Smooth muscle cell (in vitro differentiated cells): ENCODE measurements at regions not wholly inside any gene's neighbourhood (a gene's known extent, or its start where the extent isn't known, plus 50 kb on each side); places are given as distances from the start of the nearest gene placed in this dataset.

Source experiments
- DNase-seq: peaks from one replicate; lab custom pipeline; 2025; ENCODE audit not compliant: unreplicated experiment; lab: John Stamatoyannopoulos, UW
- H2AFZ ChIP-seq: fragments of 200-600 bp; sonication (generic); 2 replicates; pipeline ENCODE4 v1.6.0; 2016; ENCODE audit warnings: antibody characterized with exemption, low read depth, mild to moderate bottlenecking
- H3F3A ChIP-seq: fragments of 200-600 bp; sonication (generic); 2 replicates; pipeline ENCODE4 v1.6.0; 2017; ENCODE audit warnings: antibody characterized with exemption, low read depth
- H3K27ac ChIP-seq: fragments of 200-600 bp; sonication (generic); 2 replicates; pipeline ENCODE4 v1.5.1; 2016; ENCODE audit warnings: low read depth, mild to moderate bottlenecking
- H3K27me3 ChIP-seq: fragments of 200-600 bp; sonication (generic); 2 replicates; pipeline ENCODE4 v1.6.1; 2016; ENCODE audit warnings: low read depth, mild to moderate bottlenecking
- H3K36me3 ChIP-seq: fragments of 200-600 bp; sonication (generic); 2 replicates; pipeline ENCODE4 v1.5.1; 2016; ENCODE audit warnings: low read depth
- H3K4me1 ChIP-seq: fragments of 200-600 bp; sonication (generic); 2 replicates; pipeline ENCODE4 v1.5.1; 2016; ENCODE audit warnings: low read depth
- H3K4me2 ChIP-seq: fragments of 200-600 bp; sonication (generic); 2 replicates; pipeline ENCODE4 v1.6.0; 2016; ENCODE audit warnings: mild to moderate bottlenecking
- H3K4me3 ChIP-seq: fragments of 200-600 bp; sonication (generic); 2 replicates; pipeline ENCODE4 v1.5.1; 2016; ENCODE audit warnings: mild to moderate bottlenecking
- H3K79me2 ChIP-seq: fragments of 200-600 bp; sonication (generic); 2 replicates; pipeline ENCODE4 v1.6.0; 2016; ENCODE audit warnings: low read depth, mild to moderate bottlenecking
- H3K9ac ChIP-seq: fragments of 200-600 bp; sonication (generic); 2 replicates; pipeline ENCODE4 v1.6.0; 2016; ENCODE audit warnings: low read depth
- H3K9me3 ChIP-seq: fragments of 200-600 bp; sonication (generic); replicated peaks from 2 replicates; pipeline ENCODE4 v1.5.1; 2016; ENCODE audit warnings: low read depth
- H4K20me1 ChIP-seq: fragments of 200-600 bp; sonication (generic); 2 replicates; pipeline ENCODE4 v1.6.0; 2016; ENCODE audit warnings: low read depth
- CTCF ChIP-seq: fragments of 200-600 bp; sonication (generic); IDR thresholded peaks from 2 replicates; pipeline ENCODE4 v1.5.1; 2017; ENCODE audit warnings: borderline replicate concordance, mild to moderate bottlenecking, antibody characterized with exemption; ENCODE audit not compliant: insufficient read depth, poor library complexity, severe bottlenecking
- WGBS: methylation state at CpG from one replicate; pipeline ENCODE4 v1.1.7; 2016; ENCODE audit warnings: low lambda C conversion rate; 5-methylcytosine and 5-hydroxymethylcytosine counted together

GRCh38 chr10:111877258-111877657, 306.3 kb downstream of the GPAM start:
- H3K9me3 ChIP-seq = no peaks in the 10 kb centered on the region
- no peak overlapping the region for H3K27ac ChIP-seq
- TF ChIP-seq CTCF = no peak
- no peaks in the 10 kb centered on the region for H3K4me1 ChIP-seq
- H3K27me3 ChIP-seq = no peaks in the 10 kb centered on the region
- no peak overlapping the region for H2AFZ ChIP-seq
- no peaks in the 10 kb centered on the region for H4K20me1 ChIP-seq
- H3K36me3 ChIP-seq = no peaks in the 10 kb centered on the region
- no peaks in the 10 kb centered on the region for H3F3A ChIP-seq
- H3K4me2 ChIP-seq = no peak overlapping the region
- no peak overlapping the region for H3K9ac ChIP-seq
- no peaks in the 10 kb centered on the region for H3K79me2 ChIP-seq
- no peak overlapping the region for H3K4me3 ChIP-seq
- WGBS = 59% methylated on average over 3 of the region's 3 CpGs
- no peak for DNase-seq

- Histone ChIP-seq H3K4me1 (no peaks in the 10 kb centered on the region), H3K36me3 (no peaks in the 10 kb centered on the region), H3K27me3 (no peaks in the 10 kb centered on the region), H3K9me3 (no peaks in the 10 kb centered on the region), H3K79me2 (no peaks in the 10 kb centered on the region), H3F3A (no peaks in the 10 kb centered on the region), H4K20me1 (no peaks in the 10 kb centered on the region), H3K4me3 (no peak overlapping the region), H3K9ac (no peak overlapping the region), H3K27ac (peak overlapping the region; percentile 7), H2AFZ (no peak overlapping the region), H3K4me2 (no peak overlapping the region)
- no peak for DNase-seq
- no peak for TF ChIP-seq CTCF
- WGBS = 79% methylated on average over 2 of the region's 2 CpGs
Measured at GRCh38 chr10:111879969-111880368, 303.6 kb downstream of the GPAM start.

- no peak for DNase-seq
- Histone ChIP-seq H3K4me2 (no peak overlapping the region), H3K79me2 (no peaks in the 10 kb centered on the region), H3K9me3 (no peaks in the 10 kb centered on the region), H3K4me1 (no peaks in the 10 kb centered on the region), H3K4me3 (no peak overlapping the region), H3K36me3 (no peaks in the 10 kb centered on the region), H2AFZ (no peak overlapping the region), H3K27me3 (no peaks in the 10 kb centered on the region), H3K27ac (no peak overlapping the region), H4K20me1 (no peaks in the 10 kb centered on the region), H3F3A (no peaks in the 10 kb centered on the region), H3K9ac (no peak overlapping the region)
- 41% methylated on average over 1 of the region's 1 CpG for WGBS
- no peak for TF ChIP-seq CTCF
Measured at GRCh38 chr10:111885046-111885445, 298.5 kb downstream of the GPAM start.

GRCh38 chr10:111885919-111886318, 297.6 kb downstream of the GPAM start:
- WGBS = 92% methylated on average over 6 of the region's 6 CpGs
- Histone ChIP-seq H3K4me1 (no peaks in the 10 kb centered on the region), H3K9ac (no peak overlapping the region)

More at GRCh38 chr10:111885919-111886318, 297.6 kb downstream of the GPAM start:
- Histone ChIP-seq H3F3A (no peaks in the 10 kb centered on the region), H3K27ac (no peak overlapping the region), H4K20me1 (no peaks in the 10 kb centered on the region), H3K9me3 (no peaks in the 10 kb centered on the region), H3K4me3 (no peak overlapping the region), H3K79me2 (no peaks in the 10 kb centered on the region), H3K36me3 (no peaks in the 10 kb centered on the region), H3K4me2 (no peak overlapping the region), H2AFZ (no peak overlapping the region), H3K27me3 (no peaks in the 10 kb centered on the region)
- TF ChIP-seq CTCF = no peak
- no peak for DNase-seq
